Right renal cortex interstitium (tissue), 3 donors: ENCODE measurements at regions not wholly inside any gene's neighbourhood (a gene's known extent, or its start where the extent isn't known, plus 50 kb on each side); places are given as distances from the start of the nearest gene placed in this dataset.

Experiments
- DNase-seq, 3 donors: peaks; one replicate each; pipeline ENCODE4 v3.0.0-alpha.2; 2013; ENCODE audit warnings: low read depth in 3 of 3, low spot score in 2 of 3

DNA sequence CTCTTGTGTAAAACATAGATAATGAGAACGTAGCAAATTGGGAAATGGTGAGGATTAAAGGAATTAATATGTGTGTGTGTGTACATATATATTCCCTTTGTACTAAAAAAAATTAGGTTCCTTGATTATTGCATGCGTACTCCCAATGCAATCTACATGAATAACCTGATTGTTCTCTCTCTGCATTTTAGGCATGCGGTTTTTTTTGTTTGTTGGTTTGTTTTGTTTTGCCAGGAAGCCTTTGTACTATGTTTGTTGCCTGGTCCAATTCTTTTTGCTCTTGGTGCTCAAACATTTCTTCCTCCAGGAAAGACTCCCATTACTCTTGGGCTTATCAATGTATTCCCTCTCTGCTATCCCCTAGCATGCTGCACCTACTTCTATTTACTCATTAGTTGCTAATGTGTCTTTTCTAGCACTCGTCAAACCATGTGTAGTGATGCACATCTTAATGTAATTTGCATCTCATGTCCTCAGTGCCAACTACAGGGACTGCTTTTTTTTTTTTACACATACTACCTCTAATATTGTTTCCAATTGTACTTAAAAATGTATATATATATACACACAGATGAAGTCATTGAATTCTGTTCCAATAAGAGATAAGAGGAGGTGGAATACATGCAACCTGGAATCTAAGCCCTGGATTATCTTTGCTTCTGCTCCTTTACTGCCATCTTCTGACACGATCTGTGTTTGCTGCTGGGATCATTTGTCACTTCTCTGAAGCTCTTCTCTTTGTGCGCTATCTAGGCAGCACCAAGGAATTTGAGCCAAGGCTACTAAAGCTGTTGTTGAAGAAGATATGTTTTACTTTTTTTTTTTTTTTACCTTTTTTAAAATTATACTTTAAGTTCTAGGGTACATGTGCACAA is 197.2 kb upstream of the ANO3 start:
- peak in 2 of 3 donors; percentile 8 to 10 for DNase-seq

- no peak for DNase-seq
Measured at GRCh38 chr11:26137651-26138050, 194.3 kb upstream of the ANO3 start.

- no peak for DNase-seq
Measured at GRCh38 chr11:26142891-26143290, 189.0 kb upstream of the ANO3 start.

DNA sequence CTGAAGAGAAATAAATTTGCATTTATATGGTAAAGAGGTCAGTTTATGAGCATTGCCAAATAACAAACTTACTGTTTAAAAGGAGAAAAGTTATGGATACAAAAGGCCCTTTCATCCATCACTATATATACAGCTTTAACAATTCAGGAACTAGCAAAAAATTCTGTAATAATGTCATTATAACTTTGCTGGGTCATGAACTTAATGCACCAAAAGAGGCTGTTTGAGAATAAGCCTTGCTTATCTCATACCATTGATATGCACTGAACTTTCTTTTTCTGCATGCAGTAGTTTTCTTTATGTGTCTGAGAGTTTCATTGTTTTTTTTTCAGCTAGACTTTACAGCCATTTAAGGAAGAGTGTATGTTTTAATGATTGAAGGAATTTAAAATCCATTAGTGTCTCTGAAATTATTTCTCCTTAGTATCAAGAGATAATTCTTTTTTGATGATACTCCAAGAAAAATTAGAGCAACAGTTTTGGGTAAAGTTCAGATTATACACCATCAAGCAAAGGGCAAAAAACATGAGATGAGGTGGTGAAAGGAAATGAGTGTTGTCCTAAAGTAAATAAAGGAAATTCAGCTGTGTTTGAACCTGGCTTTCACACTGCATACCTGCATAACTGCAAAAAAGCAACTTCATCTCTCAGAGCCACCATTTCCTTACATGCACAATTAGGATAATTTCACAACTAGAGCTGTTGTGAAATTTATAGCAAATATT is 188.2 kb upstream of the ANO3 start:
- no peak for DNase-seq

DNA sequence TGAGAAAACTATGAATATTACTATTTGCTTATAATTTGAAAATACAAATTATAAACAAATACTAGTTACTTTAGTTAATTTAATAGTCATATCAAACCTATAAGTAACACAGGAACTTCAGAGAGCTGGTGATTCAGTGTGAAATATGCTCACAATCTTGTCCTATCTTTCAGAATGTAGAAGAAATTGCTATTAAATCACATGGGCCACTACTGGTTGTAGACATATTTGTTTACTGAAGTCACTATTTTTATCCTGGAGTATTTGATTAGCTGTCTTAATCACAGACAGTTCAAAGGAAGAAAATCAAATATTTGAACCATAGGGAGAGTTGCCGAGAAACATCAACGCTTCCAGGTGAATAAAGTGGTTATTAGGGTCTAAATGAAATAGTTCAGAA is 187.6 kb upstream of the ANO3 start:
- DNase-seq: no peak

- no peak for DNase-seq
Measured at GRCh38 chr11:26144911-26145310, 187.0 kb upstream of the ANO3 start.

DNA sequence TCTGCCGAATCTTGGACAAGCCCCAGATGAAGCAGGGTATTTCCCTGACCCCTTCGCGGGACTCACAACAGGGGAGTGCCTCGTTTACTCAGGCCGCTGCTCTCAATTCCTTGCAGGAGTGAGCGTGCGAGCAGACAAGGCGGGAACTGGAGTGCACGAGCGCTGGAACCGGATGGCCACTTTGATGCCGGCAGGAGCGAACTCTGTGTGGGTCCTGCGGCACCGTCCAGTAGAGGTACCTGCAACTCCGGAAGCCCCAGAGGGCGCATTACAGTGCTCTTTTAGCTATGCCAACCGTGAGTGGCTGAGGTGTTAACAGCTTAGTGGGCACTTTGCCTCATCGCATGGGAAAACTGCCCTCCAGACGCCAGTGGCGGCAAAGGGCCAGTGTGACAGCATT is 182.3 kb upstream of the ANO3 start:
- DNase-seq: no peak

DNA sequence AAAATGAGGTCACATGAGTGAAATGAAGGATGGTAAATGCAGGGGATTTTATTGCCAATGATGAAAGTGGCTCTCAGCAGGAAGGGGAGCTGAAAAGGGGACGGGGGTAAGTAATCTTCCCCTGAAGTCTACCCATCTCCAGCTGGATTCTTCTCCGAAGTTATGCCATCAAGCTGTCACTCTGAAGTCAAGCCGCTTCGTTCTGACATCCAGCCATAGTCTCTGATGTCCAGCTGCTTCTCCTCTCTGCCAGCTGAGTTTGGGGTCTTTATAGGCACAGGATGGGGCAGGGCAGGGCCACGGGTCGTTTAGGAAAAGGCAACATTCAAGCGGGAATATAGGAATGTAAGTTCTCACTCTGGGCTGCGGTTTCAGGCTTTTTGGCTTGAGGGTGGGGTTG is 181.9 kb upstream of the ANO3 start:
- DNase-seq: no peak

GRCh38 chr11:26158251-26158650 is 173.7 kb upstream of the ANO3 start:
- no peak for DNase-seq

- DNase-seq: no peak
Measured at GRCh38 chr11:26162291-26162690, 169.6 kb upstream of the ANO3 start.

DNA sequence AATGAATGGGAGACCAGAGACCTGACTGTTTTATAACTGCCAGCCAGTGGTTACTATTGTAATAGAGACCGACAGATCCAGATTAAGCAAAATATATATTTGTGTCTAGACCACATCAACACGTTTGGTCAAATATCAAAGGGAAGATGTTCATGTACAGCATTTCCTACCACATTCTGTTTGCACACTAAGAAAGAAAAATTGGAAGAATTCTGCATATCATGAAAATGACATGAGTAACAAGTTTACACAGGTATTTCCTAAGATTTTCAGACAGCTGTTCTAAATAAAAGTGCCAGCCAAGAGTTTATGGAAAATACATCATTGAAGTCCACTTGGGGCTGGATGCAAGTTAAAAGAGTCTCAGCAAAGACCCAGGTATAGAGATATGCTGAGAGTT is 145.5 kb upstream of the ANO3 start:
- DNase-seq: no peak

- no peak for DNase-seq
Measured at GRCh38 chr11:26187639-26188038, 144.3 kb upstream of the ANO3 start.

- no peak for DNase-seq
Measured at GRCh38 chr11:26188554-26188953, 143.4 kb upstream of the ANO3 start.

DNA sequence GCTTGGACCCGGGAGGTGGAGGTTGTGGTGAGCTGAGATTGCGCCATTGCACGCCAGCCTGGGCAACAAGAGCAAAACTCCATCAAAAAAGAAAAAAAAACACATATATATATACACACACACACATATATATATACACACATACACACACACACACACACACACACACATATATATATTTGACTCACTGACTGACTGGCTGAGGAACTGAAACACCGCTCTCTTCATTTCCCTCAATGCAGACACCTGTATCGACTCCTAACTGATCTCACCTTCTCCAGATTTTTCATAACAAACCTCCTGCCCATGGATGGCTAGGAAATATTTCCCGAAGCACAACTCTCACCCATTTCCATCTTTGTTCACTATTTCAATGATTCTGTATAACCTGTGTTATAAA is 140.7 kb upstream of the ANO3 start:
- no peak for DNase-seq

DNA sequence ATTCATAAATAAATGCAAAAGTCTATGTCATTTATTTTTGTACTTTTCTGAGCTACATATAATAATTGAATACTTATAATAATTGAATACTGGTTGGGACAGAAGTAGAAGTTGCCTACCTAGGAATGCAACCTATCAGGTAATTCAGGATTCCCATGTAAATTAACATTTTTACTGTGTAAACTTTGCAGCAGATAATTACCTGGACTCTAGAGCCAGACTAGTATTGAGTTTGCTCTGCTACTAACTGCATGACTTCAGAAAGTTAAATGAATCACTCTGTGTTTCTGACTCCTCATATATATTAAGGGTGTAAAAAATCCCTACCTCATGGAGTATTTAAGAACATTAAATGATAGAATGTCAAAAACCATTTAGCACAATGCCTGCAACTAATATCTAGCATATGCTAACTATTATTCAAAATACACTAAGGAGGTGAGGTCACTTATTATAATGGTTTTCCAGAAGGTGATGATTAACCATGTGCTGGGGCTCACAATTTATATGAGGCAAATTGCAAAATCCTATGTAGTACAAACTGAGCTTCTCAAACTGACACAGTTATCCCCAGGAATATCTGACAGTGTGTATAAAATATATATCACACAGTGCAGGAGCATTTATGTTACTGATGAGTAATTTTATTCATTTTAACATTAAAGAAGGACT is 138.1 kb upstream of the ANO3 start:
- DNase-seq: peak in 2 of 3 donors; percentile 29 to 58

GRCh38 chr11:26194881-26195280 is 137.0 kb upstream of the ANO3 start:
- DNase-seq: no peak

- no peak for DNase-seq
Measured at GRCh38 chr11:26198532-26199096, 133.3 kb upstream of the ANO3 start.

- DNase-seq: no peak
Measured at GRCh38 chr11:26199331-26200095, 132.4 kb upstream of the ANO3 start.

DNA sequence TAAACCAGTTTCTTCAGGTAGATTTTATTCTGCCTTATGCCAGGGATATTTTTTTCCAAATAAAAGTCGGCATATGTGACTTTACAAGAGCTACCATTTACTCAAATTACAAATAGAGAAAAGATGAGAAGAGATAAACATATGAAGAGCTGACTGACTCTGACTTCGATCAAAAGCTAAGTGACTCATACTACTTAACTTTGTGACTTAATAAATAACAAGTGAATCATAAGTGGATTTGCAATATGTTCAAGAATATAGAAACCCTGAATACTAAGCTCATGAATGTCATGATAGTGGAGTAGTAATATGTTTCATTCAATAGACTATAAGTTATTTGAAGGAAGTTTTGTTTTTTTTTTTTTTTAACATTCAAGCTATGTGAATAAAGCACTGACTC is 130.5 kb upstream of the ANO3 start:
- no peak for DNase-seq

DNA sequence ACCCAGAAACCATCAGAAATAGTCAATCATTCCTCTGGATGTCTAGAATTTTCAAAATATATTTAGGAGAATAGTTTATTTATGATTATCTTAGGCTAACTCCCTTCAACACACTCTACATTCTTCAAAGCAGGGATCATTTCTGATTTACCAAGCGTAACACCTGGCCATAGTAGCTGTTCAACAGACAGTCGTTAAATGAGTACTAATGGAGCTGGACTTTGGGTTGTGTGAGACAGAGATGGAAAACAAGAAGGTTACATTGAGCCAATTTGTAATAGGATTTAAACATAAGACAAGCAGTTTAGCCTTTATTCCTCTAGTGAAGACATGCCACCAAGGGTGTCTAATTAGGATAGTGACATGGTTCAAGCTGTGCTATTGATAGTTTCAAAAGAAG is 129.2 kb upstream of the ANO3 start:
- DNase-seq: no peak

GRCh38 chr11:26204101-26204500 is 127.8 kb upstream of the ANO3 start:
- DNase-seq: no peak
